Dermis blood vessel endothelial cell (primary cell): ENCODE measurements at regions not wholly inside any gene's neighbourhood (a gene's known extent, or its start where the extent isn't known, plus 50 kb on each side); places are given as distances from the start of the nearest gene placed in this dataset.

Experiments
- DNase-seq: peaks from one replicate; pipeline ENCODE4 v3.0.0; 2010

GRCh38 chr3:193997228-193998122 is 138.5 kb upstream of the HES1 start:
- DNase-seq, result no peak

- DNase-seq, result no peak
These were observed 137.9 kb upstream of the HES1 start for GRCh38 chr3:193998123-193998448.

- no peak for DNase-seq
These were observed 137.2 kb upstream of the HES1 start for GRCh38 chr3:193998628-193999195.

GRCh38 chr3:194000100-194000499 is 135.8 kb upstream of the HES1 start:
- DNase-seq, result no peak

GRCh38 chr3:194000712-194001111 is 135.2 kb upstream of the HES1 start:
- no peak for DNase-seq

GRCh38 chr3:194001728-194002459 is 134.1 kb upstream of the HES1 start:
- DNase-seq, result no peak

GRCh38 chr3:194003114-194004057 is 132.6 kb upstream of the HES1 start:
- DNase-seq, result peak; percentile 98

GRCh38 chr3:194005930-194006501 is 129.9 kb upstream of the HES1 start:
- DNase-seq, result no peak

GRCh38 chr3:194007592-194008337 is 128.2 kb upstream of the HES1 start:
- no peak for DNase-seq

- no peak for DNase-seq
These were observed 126.9 kb upstream of the HES1 start for GRCh38 chr3:194009019-194009418.

- no peak for DNase-seq
These were observed 125.9 kb upstream of the HES1 start for GRCh38 chr3:194009892-194010533.

- no peak for DNase-seq
These were observed 124.1 kb upstream of the HES1 start for GRCh38 chr3:194011807-194012206.

GRCh38 chr3:194013928-194014327 is 122.0 kb upstream of the HES1 start:
- DNase-seq, result no peak

- no peak for DNase-seq
These were observed 121.2 kb upstream of the HES1 start for GRCh38 chr3:194014756-194015155.

GRCh38 chr3:194019398-194020165 is 116.4 kb upstream of the HES1 start:
- DNase-seq, result no peak

- no peak for DNase-seq
These were observed 113.9 kb upstream of the HES1 start for GRCh38 chr3:194022052-194022451.

- DNase-seq, result no peak
These were observed 113.1 kb upstream of the HES1 start for GRCh38 chr3:194022816-194023215.

- no peak for DNase-seq
These were observed 112.3 kb upstream of the HES1 start for GRCh38 chr3:194023501-194024280.

GRCh38 chr3:194025119-194025518 is 110.8 kb upstream of the HES1 start:
- no peak for DNase-seq
